Psoas muscle (tissue), 7 donors: ENCODE measurements at regions not wholly inside any gene's neighbourhood (a gene's known extent, or its start where the extent isn't known, plus 50 kb on each side); places are given as distances from the start of the nearest gene placed in this dataset.

Source experiments
- ATAC-seq, 4 donors: fragments of 200-7000 bp; cut with Tn5 transposase; one replicate each; pipeline ENCODE4 v1.9.1; 2020; ENCODE audit warnings: moderate library complexity in 3 of 4, mild to moderate bottlenecking in 2 of 4
- DNase-seq, 2 donors: peaks; one replicate each; pipeline ENCODE4 v3.0.0-alpha.2; 2020
- H3K27ac ChIP-seq: fragments of 200-600 bp; one replicate; pipeline ENCODE4 v1.8.0; 2022
- H3K27me3 ChIP-seq, 3 donors: fragments of 200-600 bp in 1 of 3; one replicate each; pipeline versions ENCODE4 v1.6.1 to v1.8.0; 2013 to 2022; ENCODE audit warnings: low read length in 2 of 3, mild to moderate bottlenecking in 2 of 3, moderate library complexity in 1 of 3; ENCODE audit not compliant: insufficient read depth in 3 of 3
- H3K36me3 ChIP-seq, 2 donors: fragments of 200-600 bp in 1 of 2; one replicate each; pipeline versions ENCODE4 v1.6.1 to v1.8.0; 2013 to 2022; ENCODE audit warnings: low read depth in 1 of 2, mild to moderate bottlenecking in 1 of 2, moderate library complexity in 1 of 2; ENCODE audit not compliant: insufficient read depth in 1 of 2
- H3K4me1 ChIP-seq: fragments of 200-600 bp; one replicate; pipeline ENCODE4 v1.8.0; 2022
- H3K4me3 ChIP-seq: fragments of 200-600 bp; one replicate; pipeline ENCODE4 v1.8.0; 2022; ENCODE audit warnings: mild to moderate bottlenecking
- H3K9me3 ChIP-seq: fragments of 200-600 bp; one replicate; pipeline ENCODE4 v1.8.0; 2022
- WGBS, 3 donors: extraction: QIAGEN DNeasy Blood & Tissue Kit; methylation state at CpG; one replicate each; pipeline versions ENCODE4 v1.1.6 to v1.1.7; 2013; 5-methylcytosine and 5-hydroxymethylcytosine counted together
- intact Hi-C, 2 donors: fragments of 100-400 bp; cut with DNase I; formaldehyde crosslinking; loops; one replicate each; pipeline versions ENCODE4 v1.11.0 to v1.14.2; 2022
- TF ChIP-seq, protein P1 (sequence below): fragments of 200-600 bp; IDR thresholded peaks from one replicate; pipeline ENCODE4 v1.8.0; 2022; ENCODE audit warnings: antibody characterized with exemption
- donor health status: healthy with polysubstance abuse.
- donor health status: DM: no; HTN: no; CAD: no; lungs with moderate emphysema.
- donor health status: Bipolar disorder and iron deficiency.
- donor health status: healthy.
- donor health status: DM: yes; HTN: yes; CAD: no.
- donor health status: DM: no; HTN: no; CAD: no.
- donor health status: DM: yes; HTN: yes; CAD: no.

DNA sequence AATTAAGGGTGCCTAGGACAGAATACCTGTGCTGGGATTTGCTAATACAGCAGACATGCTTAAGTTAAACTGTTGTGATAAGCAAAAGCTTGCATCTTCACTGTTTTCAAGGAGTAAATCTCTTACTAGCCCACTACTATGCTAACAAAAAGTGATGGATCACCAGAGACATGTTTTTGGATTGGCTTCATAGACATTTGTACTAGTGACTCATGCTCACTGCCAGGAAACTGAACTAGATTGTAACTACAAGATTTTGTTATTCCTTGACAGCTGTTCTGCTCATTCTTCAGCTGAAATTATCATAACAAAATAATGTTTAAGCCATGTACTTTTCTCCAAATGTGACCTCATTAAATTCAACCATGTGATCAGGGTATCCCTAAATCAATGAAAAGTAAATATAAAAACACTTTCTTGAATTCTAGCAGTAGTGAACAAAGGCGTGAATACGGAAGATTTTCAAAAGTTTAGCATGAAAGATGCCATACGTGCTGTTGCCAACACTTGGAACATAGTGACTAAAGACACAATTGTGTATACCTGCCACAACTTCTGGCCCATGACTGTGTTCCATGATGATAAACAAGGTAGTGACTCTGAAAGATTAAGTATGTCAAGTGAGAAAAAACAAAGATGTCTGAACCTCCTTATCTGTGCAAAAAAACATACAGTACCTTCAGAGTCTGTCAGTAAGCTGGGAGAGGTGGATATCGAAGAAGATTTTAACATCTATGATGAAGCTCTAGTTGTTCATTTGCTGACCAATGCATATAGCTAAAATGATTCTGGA, 154.0 kb downstream of the BTC start:
- TF ChIP-seq, protein P1, sequence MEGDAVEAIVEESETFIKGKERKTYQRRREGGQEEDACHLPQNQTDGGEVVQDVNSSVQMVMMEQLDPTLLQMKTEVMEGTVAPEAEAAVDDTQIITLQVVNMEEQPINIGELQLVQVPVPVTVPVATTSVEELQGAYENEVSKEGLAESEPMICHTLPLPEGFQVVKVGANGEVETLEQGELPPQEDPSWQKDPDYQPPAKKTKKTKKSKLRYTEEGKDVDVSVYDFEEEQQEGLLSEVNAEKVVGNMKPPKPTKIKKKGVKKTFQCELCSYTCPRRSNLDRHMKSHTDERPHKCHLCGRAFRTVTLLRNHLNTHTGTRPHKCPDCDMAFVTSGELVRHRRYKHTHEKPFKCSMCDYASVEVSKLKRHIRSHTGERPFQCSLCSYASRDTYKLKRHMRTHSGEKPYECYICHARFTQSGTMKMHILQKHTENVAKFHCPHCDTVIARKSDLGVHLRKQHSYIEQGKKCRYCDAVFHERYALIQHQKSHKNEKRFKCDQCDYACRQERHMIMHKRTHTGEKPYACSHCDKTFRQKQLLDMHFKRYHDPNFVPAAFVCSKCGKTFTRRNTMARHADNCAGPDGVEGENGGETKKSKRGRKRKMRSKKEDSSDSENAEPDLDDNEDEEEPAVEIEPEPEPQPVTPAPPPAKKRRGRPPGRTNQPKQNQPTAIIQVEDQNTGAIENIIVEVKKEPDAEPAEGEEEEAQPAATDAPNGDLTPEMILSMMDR, result no peak
- DNase-seq, result no peak
- Histone ChIP-seq H3K4me3 (no peak overlapping the region), H3K9me3 (peaks cover 3% of the 10 kb centered on the region), H3K27ac (no peak overlapping the region), H3K4me1 (no peaks in the 10 kb centered on the region), H3K36me3 (no peaks in the 10 kb centered on the region), H3K27me3 (no peaks in the 10 kb centered on the region)
- intact Hi-C loops, result no loop called here
- 73 to 79% (median 74%) methylated on average over 4 of the region's 4 CpGs for WGBS, 3 donors
- no peak for ATAC-seq

DNA sequence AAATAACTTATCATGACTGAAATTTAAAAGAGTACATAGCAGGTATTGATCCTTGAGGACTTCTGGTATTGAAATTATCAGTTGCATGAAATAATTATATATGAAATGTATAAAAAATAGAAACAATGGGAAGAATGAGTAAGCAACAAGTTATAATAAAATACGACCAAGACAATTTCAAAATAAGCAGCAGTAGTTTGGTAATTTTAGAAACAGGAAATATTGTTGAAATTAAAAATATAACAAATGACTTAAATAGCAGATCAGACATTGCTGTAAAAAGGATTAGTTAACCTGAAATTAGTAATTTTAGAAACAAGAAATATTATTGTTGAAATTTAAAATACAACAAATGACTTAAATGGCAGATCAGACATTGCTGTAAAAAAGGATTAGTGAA, 152.3 kb downstream of the BTC start:
- TF ChIP-seq, protein P1, result no peak
- no peak for DNase-seq
- Histone ChIP-seq H3K27me3 (no peaks in the 10 kb centered on the region), H3K27ac (no peak overlapping the region), H3K4me3 (no peak overlapping the region), H3K4me1 (no peaks in the 10 kb centered on the region), H3K9me3 (peaks cover 3% of the 10 kb centered on the region), H3K36me3 (no peaks in the 10 kb centered on the region)
- ATAC-seq, result no peak
- intact Hi-C loops, result no loop called here
- WGBS, 3 donors, result 55 to 75% (median 67%) methylated on average over 1 of the region's 1 CpG

DNA sequence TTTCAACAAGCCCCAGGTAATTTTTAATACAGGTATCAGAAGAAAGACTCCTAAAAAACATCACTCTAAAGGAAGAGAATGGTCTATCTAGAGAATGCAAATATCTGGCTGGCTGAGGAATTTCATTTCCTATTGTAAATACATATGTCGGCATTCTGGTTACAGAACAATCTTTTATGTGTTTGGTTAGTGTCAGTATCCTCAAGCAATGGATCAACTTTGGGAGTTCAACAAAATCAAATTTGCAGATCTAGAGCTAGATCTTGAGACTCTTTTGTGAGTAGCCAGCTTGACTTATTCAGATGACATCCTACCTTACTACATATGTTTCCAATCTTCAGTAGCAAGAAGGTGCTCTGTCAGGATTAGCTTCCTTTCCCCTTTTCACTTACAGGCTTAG, 145.1 kb downstream of the BTC start:
- Histone ChIP-seq H3K27ac (no peak overlapping the region), H3K4me3 (no peak overlapping the region), H3K36me3 (no peaks in the 10 kb centered on the region), H3K9me3 (peaks cover 2% of the 10 kb centered on the region), H3K27me3 (no peaks in the 10 kb centered on the region), H3K4me1 (no peaks in the 10 kb centered on the region)
- no peak for ATAC-seq
- no peak for DNase-seq
- WGBS, 3 donors, result 81 to 89% (median 86%) methylated on average over 1 of the region's 1 CpG
- intact Hi-C loops, result no loop called here
- TF ChIP-seq, protein P1, result no peak

DNA sequence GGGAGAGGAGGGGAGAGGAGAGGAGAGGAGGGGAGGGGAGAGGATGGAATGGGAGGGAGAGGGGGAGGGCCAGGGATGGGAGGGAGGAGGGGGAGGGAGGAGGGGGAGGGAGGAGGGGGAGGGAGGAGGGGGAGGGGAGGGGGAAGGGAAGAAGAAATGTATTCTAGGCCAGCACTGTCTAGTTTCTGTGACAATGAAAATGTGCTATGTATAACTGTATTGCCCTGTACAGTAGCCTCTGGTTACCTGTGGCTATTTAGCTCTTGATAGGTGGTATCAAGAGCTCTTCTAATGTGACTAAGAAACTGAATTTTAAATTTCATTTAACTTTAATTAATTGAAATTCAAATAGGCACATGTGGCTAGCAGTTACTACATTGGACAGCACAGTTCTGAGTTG, 143.1 kb downstream of the BTC start:
- intact Hi-C loops, result no loop called here
- no peaks in the 10 kb centered on the region for H3K27me3 ChIP-seq
- H3K4me1 ChIP-seq, result no peaks in the 10 kb centered on the region
- H3K36me3 ChIP-seq, result no peaks in the 10 kb centered on the region
- ATAC-seq (no peak), DNase-seq (no peak)
- TF ChIP-seq, protein P1, result no peak
- H3K4me3 ChIP-seq, result no peak overlapping the region
- H3K9me3 ChIP-seq, result no peaks in the 10 kb centered on the region
- no peak overlapping the region for H3K27ac ChIP-seq
